Erythroblast (primary cell): ENCODE measurements at regions not wholly inside any gene's neighbourhood (a gene's known extent, or its start where the extent isn't known, plus 50 kb on each side); places are given as distances from the start of the nearest gene placed in this dataset.

Experiments
- GATA1 ChIP-seq: IDR thresholded peaks from 2 replicates; pipeline ENCODE4 v1.6.1; 2011; ENCODE audit warnings: low read depth, mild to moderate bottlenecking, control low read depth, low read length, moderate library complexity
- POLR2A ChIP-seq: IDR thresholded peaks from 2 replicates; pipeline ENCODE4 v1.6.1; 2011; ENCODE audit warnings: mild to moderate bottlenecking, low read length

DNA sequence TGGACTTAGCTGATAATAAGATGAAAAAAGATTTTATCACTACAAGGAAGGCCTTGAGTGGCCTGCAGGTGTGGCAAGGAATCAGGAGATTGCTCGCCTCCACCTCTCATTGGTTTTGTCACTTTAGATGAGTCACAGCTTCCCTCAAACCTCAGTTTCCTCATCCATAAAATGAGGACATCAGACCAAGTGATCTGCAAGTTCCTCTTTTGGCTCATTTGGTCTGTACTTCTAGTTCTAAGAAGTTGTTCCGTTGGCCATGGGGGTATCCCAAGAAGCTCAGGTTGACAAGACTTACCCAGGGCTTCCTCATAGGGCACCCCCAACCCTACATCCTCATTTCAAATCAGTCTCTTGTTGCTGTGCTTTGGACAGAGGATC lies 254.1 kb downstream of the UACA start:
- TF ChIP-seq POLR2A: no peak
- no peak for TF ChIP-seq GATA1
